ENCODE measurements at regions not wholly inside any gene's neighbourhood (a gene's known extent, or its start where the extent isn't known, plus 50 kb on each side); places are given as distances from the start of the nearest gene placed in this dataset.

DNA sequence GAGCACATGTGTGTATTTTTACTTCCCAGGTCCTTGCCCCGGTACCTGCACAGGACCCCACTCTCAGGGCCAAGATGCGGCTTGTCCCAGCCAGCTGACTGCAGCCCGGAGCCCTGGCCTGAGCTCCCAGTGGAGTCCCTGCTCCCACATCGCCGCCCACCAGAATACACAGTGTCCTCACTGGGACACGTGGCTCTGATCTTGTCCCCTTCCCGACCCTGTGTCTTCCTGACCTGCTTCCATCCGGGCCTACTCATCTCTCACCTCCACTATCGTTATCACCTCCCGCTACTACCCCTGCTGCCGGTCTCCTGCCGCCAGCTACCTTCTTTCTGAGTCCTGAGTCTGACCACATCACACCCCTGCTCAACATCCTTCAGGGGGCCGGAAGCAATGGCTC lies 146.3 kb upstream of the CHST15 start:
- Histone ChIP-seq H3K36me3 (replicated peaks; ENCODE audit: insufficient read depth, low read depth) (no peaks in the 10 kb centered on the region), H3K27ac (no peak overlapping the region), H3K79me2 (no peaks in the 10 kb centered on the region), H2AFZ (no peak overlapping the region), H3K9me2 (replicated peaks; ENCODE audit: insufficient read depth) (no peaks in the 10 kb centered on the region), H3K4me2 (no peak overlapping the region), H3K4me1 (ENCODE audit: insufficient read depth) (no peaks in the 10 kb centered on the region), H4K20me1 (ENCODE audit: insufficient read depth, poor library complexity, severe bottlenecking) (no peaks in the 10 kb centered on the region), H3K4me3 (no peak overlapping the region), H3K27me3 (no peaks in the 10 kb centered on the region), H3K9me3 (ENCODE audit: low read depth) (no peaks in the 10 kb centered on the region)
- TF ChIP-seq, protein P1, sequence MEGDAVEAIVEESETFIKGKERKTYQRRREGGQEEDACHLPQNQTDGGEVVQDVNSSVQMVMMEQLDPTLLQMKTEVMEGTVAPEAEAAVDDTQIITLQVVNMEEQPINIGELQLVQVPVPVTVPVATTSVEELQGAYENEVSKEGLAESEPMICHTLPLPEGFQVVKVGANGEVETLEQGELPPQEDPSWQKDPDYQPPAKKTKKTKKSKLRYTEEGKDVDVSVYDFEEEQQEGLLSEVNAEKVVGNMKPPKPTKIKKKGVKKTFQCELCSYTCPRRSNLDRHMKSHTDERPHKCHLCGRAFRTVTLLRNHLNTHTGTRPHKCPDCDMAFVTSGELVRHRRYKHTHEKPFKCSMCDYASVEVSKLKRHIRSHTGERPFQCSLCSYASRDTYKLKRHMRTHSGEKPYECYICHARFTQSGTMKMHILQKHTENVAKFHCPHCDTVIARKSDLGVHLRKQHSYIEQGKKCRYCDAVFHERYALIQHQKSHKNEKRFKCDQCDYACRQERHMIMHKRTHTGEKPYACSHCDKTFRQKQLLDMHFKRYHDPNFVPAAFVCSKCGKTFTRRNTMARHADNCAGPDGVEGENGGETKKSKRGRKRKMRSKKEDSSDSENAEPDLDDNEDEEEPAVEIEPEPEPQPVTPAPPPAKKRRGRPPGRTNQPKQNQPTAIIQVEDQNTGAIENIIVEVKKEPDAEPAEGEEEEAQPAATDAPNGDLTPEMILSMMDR (IDR thresholded peaks at IDR 0.05; ENCODE audit: poor library complexity): no peak
- TF ChIP-seq EZH2phosphoT487 (IDR thresholded peaks at IDR 0.05; ENCODE audit: low read depth, severe bottlenecking, unreplicated experiment): no peak
- TF ChIP-seq EZH2 (IDR thresholded peaks at IDR 0.05; ENCODE audit: borderline replicate concordance): no peak
- WGBS (ENCODE audit: low lambda C conversion rate, missing lambda C conversion rate): 84% methylated on average over 13 of the region's 13 CpGs
- no peak for DNase-seq (ENCODE audit: low spot score)

DNA sequence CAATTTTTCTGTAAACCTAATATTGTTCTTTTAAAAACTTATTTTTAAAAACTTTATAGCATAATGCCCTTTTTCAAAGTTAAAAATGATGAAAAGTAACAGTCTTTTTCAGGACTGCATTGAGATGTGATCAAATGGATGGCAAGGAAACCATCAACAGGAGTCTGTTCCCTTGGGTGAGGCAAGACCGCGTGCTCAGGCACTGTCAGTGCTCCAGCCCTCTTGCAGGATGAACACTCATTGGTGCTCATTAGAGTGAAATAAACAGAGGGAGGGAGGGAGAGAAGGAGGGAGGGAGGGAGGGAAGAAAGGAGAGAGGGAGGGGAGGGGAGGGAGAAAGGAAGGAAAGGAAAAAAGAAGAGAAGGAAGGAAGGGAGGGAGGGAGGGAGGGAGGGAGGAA lies 145.7 kb upstream of the CHST15 start:
- Histone ChIP-seq H3K27me3 (no peaks in the 10 kb centered on the region), H3K9me3 (ENCODE audit: low read depth) (no peaks in the 10 kb centered on the region), H3K4me2 (no peak overlapping the region), H3K9me2 (replicated peaks; ENCODE audit: insufficient read depth) (no peaks in the 10 kb centered on the region), H3K4me1 (ENCODE audit: insufficient read depth) (no peaks in the 10 kb centered on the region), H3K79me2 (no peaks in the 10 kb centered on the region), H2AFZ (no peak overlapping the region), H3K4me3 (no peak overlapping the region), H4K20me1 (ENCODE audit: insufficient read depth, poor library complexity, severe bottlenecking) (no peaks in the 10 kb centered on the region), H3K36me3 (replicated peaks; ENCODE audit: insufficient read depth, low read depth) (no peaks in the 10 kb centered on the region), H3K27ac (no peak overlapping the region)
- DNase-seq (ENCODE audit: low spot score): no peak
- TF ChIP-seq EZH2phosphoT487 (IDR thresholded peaks at IDR 0.05; ENCODE audit: low read depth, severe bottlenecking, unreplicated experiment): no peak
- TF ChIP-seq, protein P1 (IDR thresholded peaks at IDR 0.05; ENCODE audit: poor library complexity): no peak
- TF ChIP-seq EZH2 (IDR thresholded peaks at IDR 0.05; ENCODE audit: borderline replicate concordance): no peak
- 60% methylated on average over 2 of the region's 2 CpGs for WGBS (ENCODE audit: low lambda C conversion rate, missing lambda C conversion rate)

DNA sequence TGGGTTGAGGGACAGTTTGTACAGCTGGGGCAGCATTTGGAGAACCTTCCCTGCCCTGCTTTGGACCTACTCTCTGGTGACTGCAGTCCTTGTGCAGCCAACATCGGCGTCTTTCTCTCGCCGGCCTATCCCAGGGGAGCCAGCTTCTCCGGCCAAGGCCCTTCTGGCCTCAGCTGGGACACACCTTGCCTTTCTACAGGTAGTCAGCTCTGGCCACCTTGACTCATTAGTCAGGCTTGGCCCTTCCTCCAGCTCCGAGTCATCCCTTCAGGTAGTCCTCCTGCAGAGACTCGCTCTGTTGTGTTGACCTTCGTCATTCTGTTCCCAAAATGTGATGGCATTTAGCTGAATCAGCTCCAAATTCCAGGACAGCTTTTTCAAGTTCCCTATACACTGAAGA lies 145.0 kb upstream of the CHST15 start:
- no peak for DNase-seq (ENCODE audit: low spot score)
- Histone ChIP-seq H3K9me2 (replicated peaks; ENCODE audit: insufficient read depth) (no peaks in the 10 kb centered on the region), H3K4me2 (no peak overlapping the region), H4K20me1 (ENCODE audit: insufficient read depth, poor library complexity, severe bottlenecking) (no peaks in the 10 kb centered on the region), H3K36me3 (replicated peaks; ENCODE audit: insufficient read depth, low read depth) (no peaks in the 10 kb centered on the region), H3K4me3 (no peak overlapping the region), H3K9me3 (ENCODE audit: low read depth) (no peaks in the 10 kb centered on the region), H2AFZ (no peak overlapping the region), H3K79me2 (no peaks in the 10 kb centered on the region), H3K27me3 (no peaks in the 10 kb centered on the region), H3K4me1 (ENCODE audit: insufficient read depth) (no peaks in the 10 kb centered on the region), H3K27ac (no peak overlapping the region)
- TF ChIP-seq EZH2 (IDR thresholded peaks at IDR 0.05; ENCODE audit: borderline replicate concordance): no peak
- TF ChIP-seq, protein P1 (IDR thresholded peaks at IDR 0.05; ENCODE audit: poor library complexity): no peak
- TF ChIP-seq EZH2phosphoT487 (IDR thresholded peaks at IDR 0.05; ENCODE audit: low read depth, severe bottlenecking, unreplicated experiment): no peak
- WGBS (ENCODE audit: low lambda C conversion rate, missing lambda C conversion rate): 87% methylated on average over 8 of the region's 8 CpGs
